ENCODE measurements at regions not wholly inside any gene's neighbourhood (a gene's known extent, or its start where the extent isn't known, plus 50 kb on each side); places are given as distances from the start of the nearest gene placed in this dataset.
A peak's percentile ranks its signal among the peaks of the same experiment; 100 is the strongest.

GRCh38 chr11:92449780-92450179 lies 225.2 kb downstream of the FAT3 start:
- H3K4me1 Mint-ChIP-seq (ENCODE audit: insufficient read depth, unreplicated experiment): peaks cover 14% of the 10 kb centered on the region
- intact Hi-C loops (cut with micrococcal nuclease): no loop called here
- BruUV-seq (replicated peaks): no TSS peak
- H3K9me3 Mint-ChIP-seq (ENCODE audit: unreplicated experiment): no peaks in the 10 kb centered on the region
- H3K27ac Mint-ChIP-seq (ENCODE audit: low read depth, unreplicated experiment): no peak overlapping the region
- H3K4me3 Mint-ChIP-seq (ENCODE audit: unreplicated experiment): no peak overlapping the region
- POLR2A ChIA-PET: interaction anchor here (0.6 kb wide), 2 partner anchors 81 to 569 kb away, joined by 3 to 4 read pairs; no protein-coding TSS in a partner anchor
- H3K36me3 Mint-ChIP-seq (ENCODE audit: insufficient read depth, unreplicated experiment): no peaks in the 10 kb centered on the region
- TF ChIP-seq, protein P1, sequence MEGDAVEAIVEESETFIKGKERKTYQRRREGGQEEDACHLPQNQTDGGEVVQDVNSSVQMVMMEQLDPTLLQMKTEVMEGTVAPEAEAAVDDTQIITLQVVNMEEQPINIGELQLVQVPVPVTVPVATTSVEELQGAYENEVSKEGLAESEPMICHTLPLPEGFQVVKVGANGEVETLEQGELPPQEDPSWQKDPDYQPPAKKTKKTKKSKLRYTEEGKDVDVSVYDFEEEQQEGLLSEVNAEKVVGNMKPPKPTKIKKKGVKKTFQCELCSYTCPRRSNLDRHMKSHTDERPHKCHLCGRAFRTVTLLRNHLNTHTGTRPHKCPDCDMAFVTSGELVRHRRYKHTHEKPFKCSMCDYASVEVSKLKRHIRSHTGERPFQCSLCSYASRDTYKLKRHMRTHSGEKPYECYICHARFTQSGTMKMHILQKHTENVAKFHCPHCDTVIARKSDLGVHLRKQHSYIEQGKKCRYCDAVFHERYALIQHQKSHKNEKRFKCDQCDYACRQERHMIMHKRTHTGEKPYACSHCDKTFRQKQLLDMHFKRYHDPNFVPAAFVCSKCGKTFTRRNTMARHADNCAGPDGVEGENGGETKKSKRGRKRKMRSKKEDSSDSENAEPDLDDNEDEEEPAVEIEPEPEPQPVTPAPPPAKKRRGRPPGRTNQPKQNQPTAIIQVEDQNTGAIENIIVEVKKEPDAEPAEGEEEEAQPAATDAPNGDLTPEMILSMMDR (IDR thresholded peaks at IDR 0.05; ENCODE audit: unreplicated experiment): no peak
- no peaks in the 10 kb centered on the region for H3K27me3 Mint-ChIP-seq (ENCODE audit: insufficient read depth, unreplicated experiment)
- CTCF ChIA-PET: no interaction called here
- DNase-seq (ENCODE audit: unreplicated experiment): no peak

DNA sequence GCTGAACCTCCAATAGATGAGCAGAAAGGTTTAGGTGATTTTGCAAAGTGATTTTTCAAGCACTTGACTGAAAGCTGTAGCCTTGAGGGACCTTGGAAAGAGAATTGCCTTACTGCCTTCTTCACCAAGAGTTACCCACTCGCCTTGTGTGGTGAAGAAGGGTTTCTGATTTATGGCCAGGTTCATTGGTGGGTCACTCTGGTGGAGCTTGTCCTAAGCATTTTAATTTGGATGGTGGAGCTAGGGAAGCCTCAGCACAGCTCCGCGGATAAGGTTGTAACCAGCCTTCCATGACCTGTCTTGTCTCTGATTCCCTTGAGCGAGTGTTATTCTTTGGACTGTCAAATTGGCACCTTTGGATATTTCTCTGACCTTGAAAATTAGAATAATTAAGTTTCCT lies 226.4 kb downstream of the FAT3 start:
- no peak overlapping the region for H3K4me3 Mint-ChIP-seq (ENCODE audit: unreplicated experiment)
- no peaks in the 10 kb centered on the region for H3K9me3 Mint-ChIP-seq (ENCODE audit: unreplicated experiment)
- POLR2A ChIA-PET: no interaction called here
- H3K27me3 Mint-ChIP-seq (ENCODE audit: insufficient read depth, unreplicated experiment): no peaks in the 10 kb centered on the region
- BruUV-seq (replicated peaks): no TSS peak
- TF ChIP-seq, protein P1 (IDR thresholded peaks at IDR 0.05; ENCODE audit: unreplicated experiment): no peak
- no peaks in the 10 kb centered on the region for H3K36me3 Mint-ChIP-seq (ENCODE audit: insufficient read depth, unreplicated experiment)
- CTCF ChIA-PET: interaction anchor here (0.9 to 1.1 kb wide), 3 partner anchors 9 to 119 kb away, joined by 3 read pairs; no protein-coding TSS in a partner anchor
- H3K4me1 Mint-ChIP-seq (ENCODE audit: insufficient read depth, unreplicated experiment): peaks cover 14% of the 10 kb centered on the region
- DNase-seq (ENCODE audit: unreplicated experiment): no peak
- no peak overlapping the region for H3K27ac Mint-ChIP-seq (ENCODE audit: low read depth, unreplicated experiment)
- intact Hi-C loops (cut with micrococcal nuclease): no loop called here

DNA sequence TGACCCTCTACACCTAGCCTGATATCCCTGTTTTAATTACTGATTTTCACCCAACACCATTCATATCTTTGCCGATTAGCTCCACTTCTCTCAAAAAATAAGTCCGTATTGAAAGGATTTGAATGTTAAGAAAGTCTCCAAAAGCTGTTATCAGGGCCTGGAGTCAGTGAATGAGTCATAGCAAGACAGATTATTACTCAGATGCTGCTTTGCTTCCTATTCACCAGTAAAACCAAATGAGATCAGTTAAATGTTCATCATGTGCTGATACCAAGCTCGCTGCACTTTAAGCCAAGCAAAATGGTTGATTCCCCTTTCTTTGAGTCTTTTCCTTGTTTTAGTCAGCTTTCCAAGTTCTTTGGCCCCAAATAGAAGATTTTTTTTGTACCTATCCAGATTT lies 228.4 kb downstream of the FAT3 start:
- DNase-seq (ENCODE audit: unreplicated experiment): peak; percentile 35
- H3K27me3 Mint-ChIP-seq (ENCODE audit: insufficient read depth, unreplicated experiment): no peaks in the 10 kb centered on the region
- no peak overlapping the region for H3K27ac Mint-ChIP-seq (ENCODE audit: low read depth, unreplicated experiment)
- ChIA-PET POLR2A (interaction anchor here (0.7 kb wide), 1 partner anchor 53 kb away, joined by 3 read pairs; no protein-coding TSS in a partner anchor), CTCF (interaction anchor here (0.6 to 0.8 kb wide), 3 partner anchors 40 to 607 kb away, joined by 3 to 4 read pairs (median 3); no protein-coding TSS in a partner anchor)
- TF ChIP-seq, protein P1 (IDR thresholded peaks at IDR 0.05; ENCODE audit: unreplicated experiment): no peak
- no peak overlapping the region for H3K4me3 Mint-ChIP-seq (ENCODE audit: unreplicated experiment)
- intact Hi-C loops (cut with micrococcal nuclease): no loop called here
- no TSS peak for BruUV-seq (replicated peaks)
- H3K4me1 Mint-ChIP-seq (ENCODE audit: insufficient read depth, unreplicated experiment): peaks cover 12% of the 10 kb centered on the region
- H3K36me3 Mint-ChIP-seq (ENCODE audit: insufficient read depth, unreplicated experiment): no peaks in the 10 kb centered on the region
- H3K9me3 Mint-ChIP-seq (ENCODE audit: unreplicated experiment): no peaks in the 10 kb centered on the region

DNA sequence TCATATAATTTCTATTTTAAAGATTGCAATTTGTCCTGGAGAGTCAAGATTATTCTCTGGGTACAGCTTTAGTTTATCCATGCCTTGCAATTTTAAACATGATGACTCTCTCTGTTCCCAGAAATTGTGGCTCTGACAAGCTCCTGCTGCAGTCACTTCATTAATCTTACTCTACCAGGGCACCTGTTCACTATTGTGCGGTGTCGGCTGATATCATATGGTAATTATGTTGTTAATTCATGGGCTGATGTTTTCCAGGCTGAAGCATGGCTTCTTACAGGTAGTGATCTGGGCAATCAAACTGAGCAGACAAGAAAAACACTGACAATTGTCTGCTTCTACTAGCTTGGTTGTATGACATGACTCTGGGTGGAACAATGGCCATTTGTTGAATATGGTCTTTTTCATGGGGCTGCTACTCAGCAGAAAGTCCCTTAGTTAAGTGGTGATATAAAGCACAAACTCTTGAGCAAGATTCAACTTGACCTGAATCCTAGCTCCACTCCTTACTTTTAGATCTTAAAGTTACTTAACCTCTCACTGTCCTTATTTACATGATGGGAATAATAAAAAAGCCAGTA lies 230.7 kb downstream of the FAT3 start:
- CTCF ChIA-PET: no interaction called here
- intact Hi-C loops (cut with micrococcal nuclease): no loop called here
- peaks cover 12% of the 10 kb centered on the region for H3K4me1 Mint-ChIP-seq (ENCODE audit: insufficient read depth, unreplicated experiment)
- no peaks in the 10 kb centered on the region for H3K9me3 Mint-ChIP-seq (ENCODE audit: unreplicated experiment)
- no TSS peak for BruUV-seq (replicated peaks)
- H3K27ac Mint-ChIP-seq (ENCODE audit: low read depth, unreplicated experiment): no peak overlapping the region
- no peak overlapping the region for H3K4me3 Mint-ChIP-seq (ENCODE audit: unreplicated experiment)
- no peaks in the 10 kb centered on the region for H3K27me3 Mint-ChIP-seq (ENCODE audit: insufficient read depth, unreplicated experiment)
- TF ChIP-seq, protein P1 (IDR thresholded peaks at IDR 0.05; ENCODE audit: unreplicated experiment): no peak
- DNase-seq (ENCODE audit: unreplicated experiment): no peak
- POLR2A ChIA-PET: no interaction called here
- no peaks in the 10 kb centered on the region for H3K36me3 Mint-ChIP-seq (ENCODE audit: insufficient read depth, unreplicated experiment)
